IMR-90 (cell line): ENCODE measurements at regions not wholly inside any gene's neighbourhood (a gene's known extent, or its start where the extent isn't known, plus 50 kb on each side); places are given as distances from the start of the nearest gene placed in this dataset.

Experiments used
- ATAC-seq: fragments of 200-7000 bp; cut with Tn5 transposase; 2 replicates; pipeline ENCODE4 v1.9.1; 2020; ENCODE audit warnings: low read depth, mild to moderate bottlenecking, moderate library complexity
- BruUV-seq: library from RNA; stranded (reverse); fragments of 400-500 nt; replicated peaks from 2 replicates; lab custom pipeline; 2021; lab: Mats Ljungman, UMichigan
- CTCF ChIA-PET: fragments of 300-600 bp; formaldehyde crosslinking; extraction: SDS; loops from one replicate; lab custom pipeline; 2021; ENCODE audit warnings: antibody characterized with exemption; lab: Yijun Ruan, JAX
- POLR2A ChIA-PET: fragments of 300-600 bp; sonication (Branson Sonifier 250); formaldehyde crosslinking; loops from one replicate; lab custom pipeline; 2022; ENCODE audit warnings: antibody characterized with exemption; ENCODE audit not compliant: unreplicated experiment; lab: Charles Lee
- DNase-seq: peaks from one replicate; pipeline ENCODE4 v3.0.0; 2013
- H2AFZ ChIP-seq: replicated peaks from 2 replicates; pipeline ENCODE3; 2013; ENCODE audit warnings: low read length, mild to moderate bottlenecking; ENCODE audit not compliant: poor library complexity
- H2AK5ac ChIP-seq: 2 replicates; pipeline ENCODE4 v1.6.1; 2013; ENCODE audit warnings: low read depth, low read length, inconsistent platforms
- H2AK9ac ChIP-seq: replicated peaks from 2 replicates; pipeline ENCODE3; 2013; ENCODE audit warnings: mild to moderate bottlenecking, low read depth, low read length, moderate library complexity; ENCODE audit not compliant: poor library complexity
- H2BK120ac ChIP-seq: 2 replicates; pipeline ENCODE4 v1.6.1; 2013; ENCODE audit warnings: low read depth, low read length, inconsistent platforms
- H2BK15ac ChIP-seq: 3 replicates; pipeline ENCODE4 v1.6.1; 2013; ENCODE audit warnings: low read depth, low read length, inconsistent platforms
- H2BK20ac ChIP-seq: 2 replicates; pipeline ENCODE4 v1.6.1; 2013; ENCODE audit warnings: low read depth, mild to moderate bottlenecking, inconsistent platforms, low read length, moderate library complexity
- H2BK5ac ChIP-seq: 2 replicates; pipeline ENCODE4 v1.6.1; 2013; ENCODE audit warnings: mild to moderate bottlenecking, low read depth, low read length, inconsistent platforms; ENCODE audit not compliant: poor library complexity, severe bottlenecking
- H3K14ac ChIP-seq: replicated peaks from 2 replicates; pipeline ENCODE4 v1.6.1; 2013; ENCODE audit warnings: low read depth, low read length, inconsistent platforms
- H3K18ac ChIP-seq: 2 replicates; pipeline ENCODE4 v1.6.1; 2013; ENCODE audit warnings: low read depth, low read length, control low read depth
- H3K23ac ChIP-seq: 2 replicates; pipeline ENCODE4 v1.6.1; 2013; ENCODE audit warnings: low read depth, low read length, inconsistent platforms
- H3K27ac ChIP-seq: 2 replicates; pipeline ENCODE4 v1.5.1; 2013; ENCODE audit warnings: mild to moderate bottlenecking, control low read depth, low read length; ENCODE audit not compliant: insufficient read depth
- H3K27me3 ChIP-seq: 2 replicates; pipeline ENCODE4 v1.6.1; 2013; ENCODE audit warnings: low read length; ENCODE audit not compliant: control insufficient read depth, insufficient read depth
- H3K36me3 ChIP-seq: 2 replicates; pipeline ENCODE4 v1.6.1; 2013; ENCODE audit warnings: low read length, mixed read lengths; ENCODE audit not compliant: control insufficient read depth, insufficient read depth
- H3K4ac ChIP-seq: 2 replicates; pipeline ENCODE4 v1.6.1; 2013; ENCODE audit warnings: low read depth, low read length, inconsistent platforms
- H3K4me1 ChIP-seq: 2 replicates; pipeline ENCODE4 v1.6.1; 2013; ENCODE audit warnings: low read length, mixed read lengths; ENCODE audit not compliant: control insufficient read depth, insufficient read depth
- H3K4me2 ChIP-seq: 2 replicates; pipeline ENCODE4 v1.6.1; 2013; ENCODE audit warnings: low read depth, mild to moderate bottlenecking, control low read depth, low read length, moderate library complexity
- H3K4me3 ChIP-seq: 2 replicates; pipeline ENCODE4 v1.5.1; 2013; ENCODE audit warnings: low read depth, mild to moderate bottlenecking, control low read depth, low read length, moderate library complexity; ENCODE audit not compliant: insufficient read depth
- H3K56ac ChIP-seq: 2 replicates; pipeline ENCODE4 v1.6.1; 2013; ENCODE audit warnings: low read length, inconsistent platforms; ENCODE audit not compliant: insufficient read depth; ENCODE audit errors: extremely low read depth
- H3K79me1 ChIP-seq, 2 experiments: 2 replicates each; pipeline ENCODE4 v1.6.1; 2013; ENCODE audit warnings: low read length in 2 of 2, inconsistent platforms in 1 of 2, low read depth in 1 of 2
- H3K9ac ChIP-seq: 2 replicates; pipeline ENCODE4 v1.6.1; 2013; ENCODE audit warnings: low read depth, low read length, control low read depth
- H3K9me1 ChIP-seq: 2 replicates; pipeline ENCODE4 v1.6.1; 2013; ENCODE audit warnings: low read length, inconsistent platforms; ENCODE audit not compliant: insufficient read depth
- H3K9me3 ChIP-seq: 2 replicates; pipeline ENCODE4 v1.6.1; 2013; ENCODE audit warnings: low read length; ENCODE audit not compliant: control insufficient read depth, insufficient read depth
- H4K20me1 ChIP-seq: 2 replicates; pipeline ENCODE4 v1.6.1; 2013; ENCODE audit warnings: low read length, inconsistent platforms; ENCODE audit not compliant: insufficient read depth
- H4K5ac ChIP-seq: 2 replicates; pipeline ENCODE4 v1.6.1; 2013; ENCODE audit warnings: mild to moderate bottlenecking, low read depth, low read length, control low read depth
- H4K8ac ChIP-seq, 2 experiments: 2 replicates each; pipeline ENCODE4 v1.6.1; 2013; ENCODE audit warnings: low read depth in 2 of 2, low read length in 2 of 2, control low read depth in 1 of 2, inconsistent platforms in 1 of 2
- H4K91ac ChIP-seq: 2 replicates; pipeline ENCODE4 v1.6.1; 2013; ENCODE audit warnings: low read depth, low read length, inconsistent platforms; ENCODE audit not compliant: insufficient read depth
- CEBPB ChIP-seq: IDR thresholded peaks from 2 replicates; pipeline ENCODE4 v1.6.1; 2012; ENCODE audit warnings: low read depth, low read length, improper control_type of control experiment
- CHD1 ChIP-seq: IDR thresholded peaks from 2 replicates; pipeline ENCODE4 v1.6.1; 2012; ENCODE audit warnings: low read depth, low read length, improper control_type of control experiment
- FOS ChIP-seq: fragments of 150-350 bp; IDR thresholded peaks from 2 replicates; pipeline ENCODE4 v1.6.1; 2016; ENCODE audit warnings: low read depth, low read length
- MAFK ChIP-seq: IDR thresholded peaks from 2 replicates; pipeline ENCODE4 v1.6.1; 2012; ENCODE audit warnings: low read depth, low read length, improper control_type of control experiment
- NFE2L2 ChIP-seq: fragments of 150-350 bp; IDR thresholded peaks from 2 replicates; pipeline ENCODE4 v1.6.1; 2016; ENCODE audit warnings: low read depth, mild to moderate bottlenecking, low read length
- RCOR1 ChIP-seq: IDR thresholded peaks from 2 replicates; pipeline ENCODE4 v1.6.1; 2012; ENCODE audit warnings: mild to moderate bottlenecking, low read length, improper control_type of control experiment; ENCODE audit not compliant: insufficient replicate concordance
- RFX5 ChIP-seq: IDR thresholded peaks from 2 replicates; pipeline ENCODE4 v1.8.0; 2012; ENCODE audit warnings: low read depth, mild to moderate bottlenecking, low read length, moderate library complexity
- WGBS, 2 experiments: methylation state at CpG; one replicate each; pipeline versions ENCODE4 v1.1.5 to v1.1.7; 2013; ENCODE audit warnings: missing lambda C conversion rate in 2 of 2; ENCODE audit not compliant: insufficient read length in 1 of 2; ENCODE audit errors: extremely low coverage in 2 of 2; 5-methylcytosine and 5-hydroxymethylcytosine counted together
- dilution Hi-C: fragments of 300-500 bp; cut with HindIII; formaldehyde crosslinking; loops from one replicate; pipeline ENCODE4 v1.14.3; 2018; ENCODE audit warnings: low sequenced_read_pairs; ENCODE audit not compliant: unreplicated experiment
- in situ Hi-C: fragments of 300-500 bp; cut with MboI; formaldehyde crosslinking; loops from 3 replicates; pipeline ENCODE4 v1.14.3; 2019; ENCODE audit warnings: low sequenced_read_pairs, inconsistent platforms, mixed read lengths
- intact Hi-C: fragments of 100-400 bp; cut with micrococcal nuclease; formaldehyde crosslinking; loops from 2 replicates; pipeline ENCODE4 v1.10.0; 2022

GRCh38 chr5:23013395-23013998 is 160.4 kb upstream of the CDH12 start:
- WGBS, 2 experiments: 100% methylated on average over 1 of the region's 4 CpGs; no CpG with 5 or more reads in 1 of the 2 experiments
- dilution Hi-C loops (no loop called here), in situ Hi-C loops (no loop called here)

More at GRCh38 chr5:23013395-23013998, 160.4 kb upstream of the CDH12 start:
- ATAC-seq (no peak), DNase-seq (no peak)
- H3K56ac ChIP-seq: no peak overlapping the region
- H2BK15ac ChIP-seq: no peak overlapping the region
- H4K91ac ChIP-seq: no peak overlapping the region
- no peaks in the 10 kb centered on the region for H3K4me1 ChIP-seq
- no peak overlapping the region for H3K4me3 ChIP-seq
- CTCF ChIA-PET: no interaction called here
- H3K36me3 ChIP-seq: no peaks in the 10 kb centered on the region
- TF ChIP-seq NFE2L2 (no peak), RFX5 (no peak), CEBPB (no peak), FOS (no peak), MAFK (no peak), RCOR1 (no peak), CHD1 (no peak)
- no peaks in the 10 kb centered on the region for H3K79me1 ChIP-seq
- BruUV-seq: no TSS peak
- H3K4ac ChIP-seq: no peak overlapping the region
- H2BK20ac ChIP-seq: no peak overlapping the region
- no peak overlapping the region for H4K8ac ChIP-seq
- H3K4me2 ChIP-seq: no peak overlapping the region
- no peak overlapping the region for H2AK5ac ChIP-seq
- intact Hi-C loops: no loop called here
- H2AK9ac ChIP-seq: no peak overlapping the region
- H4K5ac ChIP-seq: no peak overlapping the region
- H3K9ac ChIP-seq: no peak overlapping the region
- POLR2A ChIA-PET: no interaction called here
- H2AFZ ChIP-seq: no peak overlapping the region
- H2BK5ac ChIP-seq: no peak overlapping the region
- H3K23ac ChIP-seq: no peak overlapping the region
- H2BK120ac ChIP-seq: no peak overlapping the region
- H4K20me1 ChIP-seq: no peaks in the 10 kb centered on the region
- no peak overlapping the region for H3K14ac ChIP-seq
- H3K9me1 ChIP-seq: no peaks in the 10 kb centered on the region
- no peak overlapping the region for H3K18ac ChIP-seq
- H3K27me3 ChIP-seq: no peaks in the 10 kb centered on the region
- H3K9me3 ChIP-seq: peaks cover 2% of the 10 kb centered on the region; the same call in 1 of the 2 replicates
- H3K27ac ChIP-seq: no peak overlapping the region
